ENCODE measurements at regions not wholly inside any gene's neighbourhood (a gene's known extent, or its start where the extent isn't known, plus 50 kb on each side); places are given as distances from the start of the nearest gene placed in this dataset.

DNA sequence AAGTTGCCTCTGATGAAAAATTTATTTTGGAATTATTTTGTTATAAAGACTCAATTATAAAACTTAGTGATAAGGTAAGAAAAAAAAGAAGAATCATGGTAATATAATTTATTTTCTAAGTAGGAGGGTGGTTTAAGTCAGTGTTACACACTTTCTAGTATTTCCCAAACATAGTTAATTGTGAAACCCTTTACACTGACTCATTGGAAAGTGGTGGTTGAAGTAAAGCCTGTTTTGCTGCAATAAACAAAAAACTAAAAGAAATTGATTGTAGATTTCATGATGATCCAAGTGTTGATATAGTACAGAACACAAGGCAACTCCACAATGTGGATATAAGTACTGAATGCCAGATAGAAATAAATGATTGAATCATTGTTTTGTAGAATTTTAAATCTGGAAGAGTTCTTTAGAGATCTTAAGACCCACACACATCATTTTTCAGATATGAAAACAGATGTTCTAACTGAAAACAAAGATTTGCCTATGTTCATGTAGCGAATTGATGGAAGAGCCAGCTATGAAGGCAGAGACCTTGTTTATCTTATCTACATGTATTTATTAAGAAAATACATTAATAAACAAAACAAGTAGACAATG, 539.8 kb downstream of the PRELID2 start:
- TF ChIP-seq POLR2AphosphoS5 (IDR thresholded peaks at IDR 0.05; ENCODE audit: low read depth) (no peak), SPI1 (IDR thresholded peaks at IDR 0.05; ENCODE audit: borderline replicate concordance, low read depth) (no peak), GABPA (IDR thresholded peaks at IDR 0.05; ENCODE audit: low read depth) (no peak)
- TF ChIP-seq, protein P1, sequence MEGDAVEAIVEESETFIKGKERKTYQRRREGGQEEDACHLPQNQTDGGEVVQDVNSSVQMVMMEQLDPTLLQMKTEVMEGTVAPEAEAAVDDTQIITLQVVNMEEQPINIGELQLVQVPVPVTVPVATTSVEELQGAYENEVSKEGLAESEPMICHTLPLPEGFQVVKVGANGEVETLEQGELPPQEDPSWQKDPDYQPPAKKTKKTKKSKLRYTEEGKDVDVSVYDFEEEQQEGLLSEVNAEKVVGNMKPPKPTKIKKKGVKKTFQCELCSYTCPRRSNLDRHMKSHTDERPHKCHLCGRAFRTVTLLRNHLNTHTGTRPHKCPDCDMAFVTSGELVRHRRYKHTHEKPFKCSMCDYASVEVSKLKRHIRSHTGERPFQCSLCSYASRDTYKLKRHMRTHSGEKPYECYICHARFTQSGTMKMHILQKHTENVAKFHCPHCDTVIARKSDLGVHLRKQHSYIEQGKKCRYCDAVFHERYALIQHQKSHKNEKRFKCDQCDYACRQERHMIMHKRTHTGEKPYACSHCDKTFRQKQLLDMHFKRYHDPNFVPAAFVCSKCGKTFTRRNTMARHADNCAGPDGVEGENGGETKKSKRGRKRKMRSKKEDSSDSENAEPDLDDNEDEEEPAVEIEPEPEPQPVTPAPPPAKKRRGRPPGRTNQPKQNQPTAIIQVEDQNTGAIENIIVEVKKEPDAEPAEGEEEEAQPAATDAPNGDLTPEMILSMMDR (IDR thresholded peaks at IDR 0.05; ENCODE audit: insufficient read depth, low read length) = no peak
- TF ChIP-seq, protein P2, sequence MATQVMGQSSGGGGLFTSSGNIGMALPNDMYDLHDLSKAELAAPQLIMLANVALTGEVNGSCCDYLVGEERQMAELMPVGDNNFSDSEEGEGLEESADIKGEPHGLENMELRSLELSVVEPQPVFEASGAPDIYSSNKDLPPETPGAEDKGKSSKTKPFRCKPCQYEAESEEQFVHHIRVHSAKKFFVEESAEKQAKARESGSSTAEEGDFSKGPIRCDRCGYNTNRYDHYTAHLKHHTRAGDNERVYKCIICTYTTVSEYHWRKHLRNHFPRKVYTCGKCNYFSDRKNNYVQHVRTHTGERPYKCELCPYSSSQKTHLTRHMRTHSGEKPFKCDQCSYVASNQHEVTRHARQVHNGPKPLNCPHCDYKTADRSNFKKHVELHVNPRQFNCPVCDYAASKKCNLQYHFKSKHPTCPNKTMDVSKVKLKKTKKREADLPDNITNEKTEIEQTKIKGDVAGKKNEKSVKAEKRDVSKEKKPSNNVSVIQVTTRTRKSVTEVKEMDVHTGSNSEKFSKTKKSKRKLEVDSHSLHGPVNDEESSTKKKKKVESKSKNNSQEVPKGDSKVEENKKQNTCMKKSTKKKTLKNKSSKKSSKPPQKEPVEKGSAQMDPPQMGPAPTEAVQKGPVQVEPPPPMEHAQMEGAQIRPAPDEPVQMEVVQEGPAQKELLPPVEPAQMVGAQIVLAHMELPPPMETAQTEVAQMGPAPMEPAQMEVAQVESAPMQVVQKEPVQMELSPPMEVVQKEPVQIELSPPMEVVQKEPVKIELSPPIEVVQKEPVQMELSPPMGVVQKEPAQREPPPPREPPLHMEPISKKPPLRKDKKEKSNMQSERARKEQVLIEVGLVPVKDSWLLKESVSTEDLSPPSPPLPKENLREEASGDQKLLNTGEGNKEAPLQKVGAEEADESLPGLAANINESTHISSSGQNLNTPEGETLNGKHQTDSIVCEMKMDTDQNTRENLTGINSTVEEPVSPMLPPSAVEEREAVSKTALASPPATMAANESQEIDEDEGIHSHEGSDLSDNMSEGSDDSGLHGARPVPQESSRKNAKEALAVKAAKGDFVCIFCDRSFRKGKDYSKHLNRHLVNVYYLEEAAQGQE (IDR thresholded peaks at IDR 0.05; ENCODE audit: insufficient replicate concordance, low read depth) = no peak
- H3K27me3 ChIP-seq (ENCODE audit: insufficient read depth, poor library complexity, severe bottlenecking) = no peaks in the 10 kb centered on the region
- H3K4me3 ChIP-seq (replicated peaks; ENCODE audit: insufficient read depth, low read length) = no peak overlapping the region
- DNase-seq (ENCODE audit: low read depth in 1 of 2, low spot score in 1 of 2) = no peak
- no peak overlapping the region for H3K27ac ChIP-seq (replicated peaks)

- no peak overlapping the region for H3K4me3 ChIP-seq (replicated peaks; ENCODE audit: insufficient read depth, low read length)
- H3K27me3 ChIP-seq (ENCODE audit: insufficient read depth, poor library complexity, severe bottlenecking) = no peaks in the 10 kb centered on the region
- no peak for DNase-seq (ENCODE audit: low read depth in 1 of 2, low spot score in 1 of 2)
- no peak overlapping the region for H3K27ac ChIP-seq (replicated peaks)
- TF ChIP-seq SPI1 (IDR thresholded peaks at IDR 0.05; ENCODE audit: borderline replicate concordance, low read depth) (no peak), POLR2AphosphoS5 (IDR thresholded peaks at IDR 0.05; ENCODE audit: low read depth) (no peak), GABPA (IDR thresholded peaks at IDR 0.05; ENCODE audit: low read depth) (no peak)
- TF ChIP-seq, protein P1 (IDR thresholded peaks at IDR 0.05; ENCODE audit: insufficient read depth, low read length) = no peak
- TF ChIP-seq, protein P2 (IDR thresholded peaks at IDR 0.05; ENCODE audit: insufficient replicate concordance, low read depth) = no peak
Measured at GRCh38 chr5:145294331-145294730, 540.8 kb downstream of the PRELID2 start.

GRCh38 chr5:145293716-145294115, 541.4 kb downstream of the PRELID2 start:
- Histone ChIP-seq H3K4me3 (replicated peaks; ENCODE audit: insufficient read depth, low read length) (no peak overlapping the region), H3K27ac (replicated peaks) (no peak overlapping the region), H3K27me3 (ENCODE audit: insufficient read depth, poor library complexity, severe bottlenecking) (no peaks in the 10 kb centered on the region)
- DNase-seq (ENCODE audit: low read depth in 1 of 2, low spot score in 1 of 2) = no peak
- no peak for TF ChIP-seq GABPA (IDR thresholded peaks at IDR 0.05; ENCODE audit: low read depth)
- TF ChIP-seq SPI1 (IDR thresholded peaks at IDR 0.05; ENCODE audit: borderline replicate concordance, low read depth) = no peak
- TF ChIP-seq, protein P1 (IDR thresholded peaks at IDR 0.05; ENCODE audit: insufficient read depth, low read length) = no peak
- TF ChIP-seq POLR2AphosphoS5 (IDR thresholded peaks at IDR 0.05; ENCODE audit: low read depth) = no peak

GRCh38 chr5:145292278-145292677, 542.9 kb downstream of the PRELID2 start:
- Histone ChIP-seq H3K27ac (replicated peaks) (no peak overlapping the region), H3K4me3 (replicated peaks; ENCODE audit: insufficient read depth, low read length) (no peak overlapping the region), H3K27me3 (ENCODE audit: insufficient read depth, poor library complexity, severe bottlenecking) (no peaks in the 10 kb centered on the region)
- DNase-seq (ENCODE audit: low read depth in 1 of 2, low spot score in 1 of 2) = no peak
- TF ChIP-seq GABPA (IDR thresholded peaks at IDR 0.05; ENCODE audit: low read depth) (no peak), POLR2AphosphoS5 (IDR thresholded peaks at IDR 0.05; ENCODE audit: low read depth) (no peak), SPI1 (IDR thresholded peaks at IDR 0.05; ENCODE audit: borderline replicate concordance, low read depth) (no peak)
- TF ChIP-seq, protein P2 (IDR thresholded peaks at IDR 0.05; ENCODE audit: insufficient replicate concordance, low read depth) = no peak
- TF ChIP-seq, protein P1 (IDR thresholded peaks at IDR 0.05; ENCODE audit: insufficient read depth, low read length) = no peak
